ENCODE measurements at regions not wholly inside any gene's neighbourhood (a gene's known extent, or its start where the extent isn't known, plus 50 kb on each side); places are given as distances from the start of the nearest gene placed in this dataset.

DNA sequence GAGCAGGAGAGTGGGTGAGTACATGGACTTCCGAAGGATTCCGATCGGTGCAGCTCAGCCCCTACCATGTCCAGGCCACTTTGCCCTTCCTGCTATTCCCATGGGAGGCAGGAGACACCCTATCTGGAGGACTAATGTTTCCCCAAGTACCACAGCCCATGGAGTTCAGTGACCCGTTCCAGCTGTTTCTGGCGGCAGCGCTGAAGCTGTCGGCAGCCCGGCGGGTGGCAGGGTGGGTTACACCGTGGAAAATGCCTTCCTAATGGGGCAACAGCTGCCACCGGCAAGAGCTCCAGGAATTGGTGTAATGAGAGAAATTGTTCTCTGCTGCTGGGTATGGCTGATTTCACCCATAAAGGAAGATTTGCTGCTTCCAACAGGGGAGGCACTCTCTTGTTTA is 98.3 kb downstream of the MYCN start:
- Histone ChIP-seq H3K27ac (no peak overlapping the region), H3K36me3 (no peaks in the 10 kb centered on the region), H3K9me3 (no peaks in the 10 kb centered on the region), H3K4me1 (ENCODE audit: control insufficient read depth in 1 of 2, low read depth in 2 of 2) (no peaks in the 10 kb centered on the region), H3K4me3 (no peak overlapping the region), H3K27me3 (replicated peaks; ENCODE audit: insufficient read depth) (no peaks in the 10 kb centered on the region)
- ATAC-seq (ENCODE audit: insufficient number of reproducible peaks, low FRiP score, low read depth), result no peak
- DNase-seq (ENCODE audit: low spot score), result no peak
- no peak for TF ChIP-seq CTCF (IDR thresholded peaks at IDR 0.05)

- H3K4me1 ChIP-seq (ENCODE audit: control insufficient read depth in 1 of 2, low read depth in 2 of 2), result no peaks in the 10 kb centered on the region
- H3K36me3 ChIP-seq, result no peaks in the 10 kb centered on the region
- no peaks in the 10 kb centered on the region for H3K9me3 ChIP-seq
- no peaks in the 10 kb centered on the region for H3K27me3 ChIP-seq (replicated peaks; ENCODE audit: insufficient read depth)
- ATAC-seq (ENCODE audit: insufficient number of reproducible peaks, low FRiP score, low read depth) (no peak), DNase-seq (ENCODE audit: low spot score) (no peak)
- no peak overlapping the region for H3K27ac ChIP-seq
- H3K4me3 ChIP-seq, result no peak overlapping the region
- no peak for TF ChIP-seq CTCF (IDR thresholded peaks at IDR 0.05)
Measured at GRCh38 chr2:16037808-16038457, 97.6 kb downstream of the MYCN start.

- Histone ChIP-seq H3K9me3 (no peaks in the 10 kb centered on the region), H3K27ac (no peak overlapping the region), H3K36me3 (no peaks in the 10 kb centered on the region), H3K4me1 (ENCODE audit: control insufficient read depth in 1 of 2, low read depth in 2 of 2) (no peaks in the 10 kb centered on the region), H3K27me3 (replicated peaks; ENCODE audit: insufficient read depth) (no peaks in the 10 kb centered on the region), H3K4me3 (no peak overlapping the region)
- DNase-seq (ENCODE audit: low spot score) (no peak), ATAC-seq (ENCODE audit: insufficient number of reproducible peaks, low FRiP score, low read depth) (no peak)
- TF ChIP-seq CTCF (IDR thresholded peaks at IDR 0.05), result no peak
Measured at GRCh38 chr2:16036951-16037350, 96.6 kb downstream of the MYCN start.

GRCh38 chr2:16035747-16036745 is 95.7 kb downstream of the MYCN start:
- no peak for TF ChIP-seq CTCF (IDR thresholded peaks at IDR 0.05)
- no peak for ATAC-seq (ENCODE audit: insufficient number of reproducible peaks, low FRiP score, low read depth)
- H3K4me1 ChIP-seq (ENCODE audit: control insufficient read depth in 1 of 2, low read depth in 2 of 2), result no peaks in the 10 kb centered on the region
- no peaks in the 10 kb centered on the region for H3K27me3 ChIP-seq (replicated peaks; ENCODE audit: insufficient read depth)
- H3K27ac ChIP-seq, result no peak overlapping the region
- no peaks in the 10 kb centered on the region for H3K9me3 ChIP-seq
- no peak for DNase-seq (ENCODE audit: low spot score)
- H3K36me3 ChIP-seq, result no peaks in the 10 kb centered on the region
- no peak overlapping the region for H3K4me3 ChIP-seq

GRCh38 chr2:16034975-16035746 is 94.8 kb downstream of the MYCN start:
- no peaks in the 10 kb centered on the region for H3K9me3 ChIP-seq
- DNase-seq (ENCODE audit: low spot score) (no peak), ATAC-seq (ENCODE audit: insufficient number of reproducible peaks, low FRiP score, low read depth) (no peak)
- TF ChIP-seq CTCF (IDR thresholded peaks at IDR 0.05), result no peak
- no peaks in the 10 kb centered on the region for H3K27me3 ChIP-seq (replicated peaks; ENCODE audit: insufficient read depth)
- no peak overlapping the region for H3K27ac ChIP-seq
- no peaks in the 10 kb centered on the region for H3K4me1 ChIP-seq (ENCODE audit: control insufficient read depth in 1 of 2, low read depth in 2 of 2)
- H3K36me3 ChIP-seq, result no peaks in the 10 kb centered on the region
- no peak overlapping the region for H3K4me3 ChIP-seq
